HepG2 (cell line): ENCODE measurements at regions not wholly inside any gene's neighbourhood (a gene's known extent, or its start where the extent isn't known, plus 50 kb on each side); places are given as distances from the start of the nearest gene placed in this dataset.

ENCODE experiments used
- ATAC-seq: fragments of 200-7000 bp; cut with Tn5 transposase; 3 replicates; pipeline ENCODE4 v1.9.1; 2020; ENCODE audit warnings: mild to moderate bottlenecking, moderate library complexity
- BruUV-seq: library from RNA; stranded (reverse); fragments of 400-500 nt; replicated peaks from 2 replicates; lab custom pipeline; 2021; lab: Mats Ljungman, UMichigan
- CTCF ChIA-PET: fragments of 300-600 bp; formaldehyde crosslinking; extraction: SDS; loops from one replicate; lab custom pipeline; 2021; ENCODE audit warnings: low total read pairs, inconsistent platforms, low intra/inter-chr PET ratio; lab: Yijun Ruan, JAX
- POLR2A ChIA-PET: fragments of 350-600 bp; sonication (Branson Sonifier 250); formaldehyde crosslinking; loops from one replicate; lab custom pipeline; 2020; ENCODE audit warnings: antibody characterized with exemption, inconsistent platforms; lab: Yijun Ruan, JAX
- DNase-seq: peaks from one replicate; pipeline ENCODE4 v3.0.0-alpha.2; 2015; ENCODE audit warnings: low spot score
- FAIRE-seq: peaks from 3 replicates; lab custom pipeline; 2011; peaks lifted over from hg19 to GRCh38; lab: Jason Lieb, UNC
- H2AFZ ChIP-seq: one replicate; pipeline ENCODE4 v1.6.1; 2011; ENCODE audit warnings: low read length, inconsistent platforms
- H3K27ac ChIP-seq: fragments of 300-600 bp; 3 replicates; pipeline ENCODE4 v1.8.0; 2011; ENCODE audit warnings: mixed run types, mild to moderate bottlenecking, mixed read lengths, low read length, inconsistent platforms; ENCODE audit not compliant: insufficient read depth; ENCODE audit errors: extremely low read length
- H3K27me3 ChIP-seq, 2 experiments: fragments of 200-600 bp in 1 of 2; 2 replicates in 1 of 2; 3 replicates in 1 of 2; pipeline versions ENCODE4 v1.6.0 to v1.8.0; 2011; ENCODE audit warnings: low read length in 2 of 2, mild to moderate bottlenecking in 2 of 2, moderate library complexity in 2 of 2, inconsistent platforms in 1 of 2; ENCODE audit not compliant: insufficient read depth in 2 of 2, control insufficient read depth in 1 of 2
- H3K36me3 ChIP-seq, 2 experiments: fragments of 200-600 bp in 1 of 2; replicated peaks in 1 of 2; 2 replicates in 1 of 2; 3 replicates in 1 of 2; pipeline versions ENCODE4 v1.5.1 to v1.8.0; 2011; ENCODE audit warnings: low read length in 2 of 2, inconsistent platforms in 1 of 2; ENCODE audit not compliant: insufficient read depth in 2 of 2, control insufficient read depth in 1 of 2
- H3K4me1 ChIP-seq: 2 replicates; pipeline ENCODE4 v1.5.1; 2012; ENCODE audit warnings: low read length, inconsistent platforms; ENCODE audit not compliant: insufficient read depth
- H3K4me2 ChIP-seq: 2 replicates; pipeline ENCODE4 v1.6.0; 2011; ENCODE audit warnings: low read depth, low read length, inconsistent platforms
- H3K4me3 ChIP-seq, 3 experiments: fragments of 200-600 bp in 1 of 3; sonication (generic), shearing (Covaris generic) in 1 of 3; replicated peaks in 1 of 3; 2 replicates each; pipeline ENCODE4 v1.5.1; 2011 to 2016; ENCODE audit warnings: low read length in 3 of 3, inconsistent platforms in 2 of 3, low read depth in 2 of 3, mild to moderate bottlenecking in 2 of 3, control low read depth in 1 of 3, mixed read lengths in 1 of 3; ENCODE audit not compliant: insufficient read depth in 1 of 3
- H3K79me2 ChIP-seq: one replicate; pipeline ENCODE4 v1.6.1; 2011; ENCODE audit warnings: low read length, inconsistent platforms; ENCODE audit not compliant: insufficient read depth
- H3K9ac ChIP-seq: 2 replicates; pipeline ENCODE4 v1.6.0; 2011; ENCODE audit warnings: mild to moderate bottlenecking, low read depth, low read length, inconsistent platforms; ENCODE audit not compliant: insufficient read depth
- H3K9me3 ChIP-seq: 2 replicates; pipeline ENCODE4 v1.5.1; 2012; ENCODE audit warnings: mild to moderate bottlenecking, low read length
- H4K20me1 ChIP-seq: 2 replicates; pipeline ENCODE4 v1.6.0; 2011; ENCODE audit warnings: inconsistent platforms, mild to moderate bottlenecking, low read length, moderate library complexity; ENCODE audit not compliant: insufficient read depth
- ATF6 ChIP-seq: sonication (generic); formaldehyde crosslinking; conservative IDR thresholded peaks from 2 replicates; pipeline ENCODE4 v1.4.0; 2020; ENCODE audit warnings: missing genetic modification reagents
- MAFG ChIP-seq: sonication (generic); formaldehyde crosslinking; IDR thresholded peaks from 2 replicates; pipeline ENCODE4 v1.5.1; 2020; ENCODE audit warnings: mild to moderate bottlenecking, missing genetic modification reagents
- NFYC ChIP-seq: IDR thresholded peaks from 2 replicates; pipeline ENCODE4 v1.6.1; 2016; ENCODE audit warnings: missing genetic modification reagents, missing compliant biosample characterization
- TFAP4 ChIP-seq: sonication (generic); IDR thresholded peaks from 2 replicates; pipeline ENCODE4 v1.6.1; 2016; ENCODE audit warnings: low read depth, borderline replicate concordance
- USF2 ChIP-seq, 2 experiments: sonication (generic) in 1 of 2; formaldehyde crosslinking in 1 of 2; IDR thresholded peaks; 2 replicates each; pipeline versions ENCODE4 v1.5.1 to v1.6.1; 2011 to 2020; ENCODE audit warnings: borderline replicate concordance in 1 of 2, low read depth in 1 of 2, low read length in 1 of 2, mild to moderate bottlenecking in 1 of 2, missing genetic modification reagents in 1 of 2, moderate library complexity in 1 of 2
- ZNF331 ChIP-seq: sonication (generic); formaldehyde crosslinking; IDR thresholded peaks from 2 replicates; pipeline ENCODE4 v1.4.0; 2020; ENCODE audit warnings: missing genetic modification reagents
- WGBS: methylation state at CpG from one replicate; pipeline ENCODE4 v1.1.6; 2017; ENCODE audit warnings: low lambda C conversion rate; 5-methylcytosine and 5-hydroxymethylcytosine counted together
- in situ Hi-C: cut with HindIII; loops from 2 replicates; pipeline ENCODE4 v1.10.0; 2017; ENCODE audit warnings: low pct_unique_long_range_greater_than_20kb; ENCODE audit not compliant: extremely low pct_ligation_motif_present
- intact Hi-C: fragments of 100-400 bp; cut with micrococcal nuclease; formaldehyde crosslinking; loops from one replicate; pipeline ENCODE4 v1.10.0; 2022; ENCODE audit not compliant: unreplicated experiment

DNA sequence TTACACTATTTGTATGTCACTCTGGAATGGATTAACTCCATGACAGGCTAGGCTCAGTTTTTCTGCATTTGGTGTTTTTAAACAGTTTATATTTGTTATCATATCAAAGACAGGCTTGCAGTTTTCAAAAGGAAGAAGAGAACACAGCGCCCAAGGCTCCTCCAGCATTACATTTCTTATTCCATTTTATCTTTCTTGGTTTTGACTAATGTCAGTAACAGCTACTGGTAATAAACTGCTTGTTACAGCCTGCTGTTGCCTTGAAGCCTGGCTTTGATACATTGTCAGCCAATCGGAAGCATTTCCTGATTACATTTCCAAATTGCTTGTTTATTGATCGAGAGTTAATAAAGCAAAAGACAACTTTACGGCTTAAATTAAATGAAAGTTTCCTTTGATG is 166.0 kb upstream of the MDFIC start:
- H3K79me2 ChIP-seq: no peaks in the 10 kb centered on the region
- no TSS peak for BruUV-seq
- H3K4me1 ChIP-seq: no peaks in the 10 kb centered on the region
- in situ Hi-C loops: no loop called here
- no peak overlapping the region for H3K4me2 ChIP-seq
- no peaks in the 10 kb centered on the region for H4K20me1 ChIP-seq
- H3K9ac ChIP-seq: no peak overlapping the region
- no peaks in the 10 kb centered on the region for H3K9me3 ChIP-seq
- intact Hi-C loops: no loop called here
- no peak overlapping the region for H2AFZ ChIP-seq
- H3K27me3 ChIP-seq: no peaks in the 10 kb centered on the region
- FAIRE-seq: no peak
- 2% methylated on average over 4 of the region's 4 CpGs for WGBS
- no peaks in the 10 kb centered on the region for H3K36me3 ChIP-seq
- POLR2A ChIA-PET: no interaction called here
- H3K4me3 ChIP-seq: no peak overlapping the region
- ATAC-seq: no peak
- TF ChIP-seq MAFG: no peak
- TF ChIP-seq ZNF331 (CRISPR knock-in tag): no peak
- TF ChIP-seq ATF6: no peak
- TF ChIP-seq USF2 (IDR thresholded peaks at IDR 0.05; ENCODE audit: low read depth, low read length): no peak
- TF ChIP-seq USF2 (CRISPR knock-in tag; IDR thresholded peaks at IDR 0.05; ENCODE audit: borderline replicate concordance): no peak
- no peak for TF ChIP-seq NFYC
- no peak for TF ChIP-seq TFAP4
- no peak overlapping the region for H3K27ac ChIP-seq
- CTCF ChIA-PET: no interaction called here
- DNase-seq: no peak
